DMS53 (cell line): ENCODE measurements at regions not wholly inside any gene's neighbourhood (a gene's known extent, or its start where the extent isn't known, plus 50 kb on each side); places are given as distances from the start of the nearest gene placed in this dataset.

ENCODE experiments used
- DNase-seq: peaks from one replicate; lab custom pipeline; 2025; lab: John Stamatoyannopoulos, UW

- DNase-seq, result no peak
These were observed 101.6 kb upstream of the PACRGL start for GRCh38 chr4:20598626-20599025.

- DNase-seq, result no peak
These were observed 96.5 kb upstream of the PACRGL start for GRCh38 chr4:20603671-20604313.

GRCh38 chr4:20612313-20612712 is 87.9 kb upstream of the PACRGL start:
- DNase-seq, result no peak

GRCh38 chr4:20614816-20615215 is 85.4 kb upstream of the PACRGL start:
- no peak for DNase-seq

DNA sequence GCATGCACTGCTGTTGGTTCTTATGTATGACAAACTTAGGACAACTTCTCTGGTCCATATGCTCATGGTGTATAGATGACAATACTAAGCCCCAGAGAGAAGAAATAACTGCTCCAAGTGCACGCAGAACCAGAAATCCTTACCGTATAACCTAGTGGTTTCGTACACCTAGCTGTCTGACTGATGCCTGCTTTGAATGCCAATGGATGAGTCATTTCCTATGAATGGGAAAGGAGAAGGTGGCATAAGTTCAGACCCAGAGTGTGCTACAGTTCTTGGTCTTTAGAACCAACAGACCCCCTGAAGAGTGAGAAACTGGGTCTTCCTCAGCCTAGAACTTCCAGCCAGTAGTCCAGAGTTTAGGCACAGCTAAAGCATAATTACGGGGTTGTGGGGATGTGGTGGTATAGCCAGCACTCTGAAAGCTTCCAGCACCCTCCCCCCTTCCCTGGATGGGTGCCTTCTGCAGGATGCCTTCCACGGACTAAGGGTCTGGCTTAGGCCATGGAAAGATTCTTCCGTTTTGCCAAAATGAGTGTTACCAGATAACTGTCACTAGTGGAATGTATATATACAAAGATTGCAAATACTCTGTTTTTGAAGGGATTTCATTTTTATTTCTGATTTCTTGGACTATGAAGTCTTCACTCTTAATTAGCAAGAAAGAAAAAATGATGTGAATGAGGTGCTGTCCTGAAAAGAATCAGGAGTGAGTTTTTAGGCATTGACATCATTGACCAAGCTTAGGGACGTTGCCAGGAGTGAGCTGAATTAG is 84.6 kb upstream of the PACRGL start:
- peak; percentile 11 for DNase-seq

DNA sequence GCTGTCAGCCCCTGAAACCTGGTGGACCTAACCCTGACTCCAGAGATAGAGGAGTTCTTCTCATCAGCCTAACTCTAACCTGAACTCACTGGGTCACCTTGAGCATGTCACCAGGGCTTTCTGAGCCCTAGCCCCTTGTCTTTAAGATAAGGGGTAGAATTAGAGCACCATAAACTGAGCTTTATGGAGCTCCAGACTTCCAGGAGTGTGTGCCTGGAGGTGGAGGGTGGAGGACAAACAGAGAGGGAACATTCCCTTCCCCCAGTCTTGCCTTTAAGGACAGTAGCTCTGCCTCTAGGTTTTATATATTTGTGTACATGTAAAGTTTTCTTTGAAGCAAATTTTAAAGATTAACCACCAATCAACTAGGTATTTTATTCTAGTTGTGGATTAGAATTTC is 83.9 kb upstream of the PACRGL start:
- no peak for DNase-seq

DNA sequence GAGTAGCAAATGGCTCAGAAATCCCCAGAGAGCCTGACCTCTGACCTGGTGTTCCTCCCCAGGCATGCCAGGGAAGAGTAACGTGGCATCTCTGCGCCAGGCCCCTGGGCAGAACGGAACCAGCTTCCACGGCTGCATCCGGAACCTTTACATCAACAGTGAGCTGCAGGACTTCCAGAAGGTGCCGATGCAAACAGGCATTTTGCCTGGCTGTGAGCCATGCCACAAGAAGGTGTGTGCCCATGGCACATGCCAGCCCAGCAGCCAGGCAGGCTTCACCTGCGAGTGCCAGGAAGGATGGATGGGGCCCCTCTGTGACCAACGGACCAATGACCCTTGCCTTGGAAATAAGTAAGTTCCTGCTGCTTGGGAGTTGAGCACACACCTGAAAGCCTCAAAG is 83.4 kb upstream of the PACRGL start:
- DNase-seq, result no peak

GRCh38 chr4:20617678-20618396 is 82.4 kb upstream of the PACRGL start:
- DNase-seq, result no peak

DNA sequence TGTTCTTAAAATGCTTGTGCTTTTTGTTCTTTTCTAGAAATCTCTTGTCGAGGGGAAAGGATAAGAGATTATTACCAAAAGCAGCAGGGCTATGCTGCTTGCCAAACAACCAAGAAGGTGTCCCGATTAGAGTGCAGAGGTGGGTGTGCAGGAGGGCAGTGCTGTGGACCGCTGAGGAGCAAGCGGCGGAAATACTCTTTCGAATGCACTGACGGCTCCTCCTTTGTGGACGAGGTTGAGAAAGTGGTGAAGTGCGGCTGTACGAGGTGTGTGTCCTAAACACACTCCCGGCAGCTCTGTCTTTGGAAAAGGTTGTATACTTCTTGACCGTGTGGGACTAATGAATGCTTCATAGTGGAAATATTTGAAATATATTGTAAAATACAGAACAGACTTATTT is 81.5 kb upstream of the PACRGL start:
- no peak for DNase-seq

DNA sequence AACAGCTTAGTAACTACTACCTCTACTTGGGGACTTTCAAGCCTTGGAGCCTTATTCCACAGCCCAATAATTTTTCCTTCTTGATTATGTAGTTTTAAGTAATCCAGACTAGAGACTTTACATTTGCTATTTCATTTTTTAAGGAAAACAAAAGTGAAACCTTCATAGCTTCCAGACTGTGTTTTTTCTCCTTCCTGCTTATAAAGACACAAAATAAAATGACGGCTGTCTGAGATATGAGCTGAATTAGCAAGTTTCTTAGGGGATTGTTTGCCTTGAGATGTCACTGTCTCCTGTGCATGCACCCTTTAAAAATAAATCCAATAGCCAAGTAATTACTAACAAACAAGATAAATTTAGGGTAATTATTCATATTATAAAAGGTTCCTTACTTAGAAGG is 78.8 kb upstream of the PACRGL start:
- no peak for DNase-seq

- no peak for DNase-seq
These were observed 77.6 kb upstream of the PACRGL start for GRCh38 chr4:20622701-20623100.

DNA sequence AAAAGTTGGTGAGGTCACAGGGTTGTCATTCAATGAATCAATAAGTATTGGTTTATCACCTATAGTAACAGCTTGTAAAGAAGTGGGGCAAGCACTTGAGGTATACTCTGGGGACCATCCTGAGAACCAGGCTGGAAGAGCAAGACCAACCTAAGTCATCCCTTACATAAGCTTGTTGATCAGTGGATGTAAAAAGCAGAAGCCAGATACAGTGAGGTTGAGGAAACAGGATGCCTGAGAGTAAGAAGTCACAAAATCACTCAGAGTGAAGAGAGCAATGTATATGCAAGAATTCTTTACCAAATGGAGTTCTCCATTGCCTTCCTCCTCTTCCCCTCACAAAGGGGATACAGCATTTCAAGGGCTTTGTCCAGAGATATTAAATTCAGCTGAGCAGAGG is 76.3 kb upstream of the PACRGL start:
- no peak for DNase-seq

DNA sequence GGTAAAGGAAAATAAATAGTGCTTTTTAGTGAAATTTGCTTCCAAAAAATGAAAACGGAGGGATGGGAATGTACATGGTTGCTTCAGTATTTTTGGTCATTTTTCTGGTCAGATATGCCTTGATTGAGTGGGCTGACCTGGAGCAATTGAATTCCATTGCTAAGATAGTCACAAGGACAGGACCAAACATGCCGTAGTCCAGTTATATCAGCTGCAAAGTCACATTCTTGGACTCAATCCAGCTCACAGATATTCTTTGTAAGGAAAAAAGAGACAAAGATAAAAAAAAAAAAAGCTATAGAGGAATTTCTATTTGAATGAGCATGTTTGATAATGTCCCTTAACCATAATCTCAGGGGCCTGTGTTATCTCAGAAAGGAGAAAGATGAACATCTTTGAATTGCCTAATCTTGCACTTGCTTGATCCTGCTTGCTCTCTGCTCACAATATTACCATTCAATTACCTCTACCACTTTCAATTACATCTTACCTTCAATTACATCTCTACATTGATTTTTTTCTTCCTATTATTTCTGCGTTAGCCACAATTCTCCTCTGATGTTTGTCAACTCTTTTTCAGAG is 75.4 kb upstream of the PACRGL start:
- DNase-seq, result no peak

DNA sequence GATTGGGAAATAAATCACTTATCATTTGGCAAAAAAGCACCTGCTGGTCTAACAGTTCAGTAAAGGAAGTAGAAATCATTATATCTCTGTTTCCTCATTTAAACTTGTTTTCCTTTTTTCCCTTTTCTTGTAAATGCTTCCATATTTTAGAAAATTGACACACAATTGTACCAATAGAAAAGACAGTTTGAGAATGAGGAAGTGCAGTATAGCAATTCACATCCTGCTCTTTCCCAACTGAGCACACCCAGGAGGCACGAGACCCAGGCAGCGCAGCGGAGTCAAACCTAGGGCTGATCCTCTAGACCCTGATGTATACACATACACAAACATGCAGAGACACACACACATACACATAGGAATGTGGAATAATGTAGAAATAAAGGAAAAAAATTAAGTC is 74.8 kb upstream of the PACRGL start:
- no peak for DNase-seq

- no peak for DNase-seq
These were observed 73.8 kb upstream of the PACRGL start for GRCh38 chr4:20626326-20627005.

- no peak for DNase-seq
These were observed 72.4 kb upstream of the PACRGL start for GRCh38 chr4:20627866-20628265.

DNA sequence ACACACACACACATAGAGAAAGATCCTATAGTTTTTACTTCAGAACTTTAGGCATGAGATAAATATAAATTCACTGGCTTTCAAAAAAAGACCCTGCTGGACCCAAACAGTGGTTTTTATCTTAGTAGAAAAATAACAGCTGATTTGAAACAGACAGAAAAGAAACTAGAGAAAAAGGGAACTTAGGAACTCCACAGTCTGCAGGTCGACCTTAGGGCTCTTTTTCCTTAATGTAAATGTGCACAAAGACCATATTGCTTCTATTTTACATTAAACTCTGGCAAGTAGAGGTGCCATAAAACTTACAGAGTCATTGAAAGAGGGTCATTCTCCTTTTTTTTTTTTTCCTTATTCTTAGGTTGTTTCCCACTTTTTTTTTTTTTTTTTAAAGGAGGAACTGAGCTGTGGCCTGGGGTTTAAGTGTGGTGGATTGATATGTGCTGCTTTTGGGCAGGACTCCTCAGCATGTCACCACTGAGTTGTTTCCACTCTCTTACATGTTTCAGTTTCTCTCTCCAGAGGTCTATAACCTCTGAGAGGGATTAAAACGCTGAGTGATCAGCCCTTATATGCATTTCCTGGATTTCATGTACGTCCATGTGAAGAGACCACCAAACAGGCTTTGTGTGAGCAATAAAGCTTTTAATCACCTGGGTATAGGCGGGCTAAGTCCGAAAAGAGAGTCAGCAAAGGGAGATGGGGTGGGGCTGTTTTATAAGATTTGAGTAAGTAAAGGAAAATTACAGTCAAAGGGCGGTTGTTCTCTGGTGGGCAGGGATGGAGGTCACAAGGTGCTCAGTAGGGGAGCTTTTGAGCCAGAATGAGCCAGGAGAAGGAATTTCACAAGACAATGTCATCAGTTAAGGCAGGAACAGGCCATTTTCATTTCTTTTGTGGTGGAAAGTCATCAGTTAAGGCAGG is 70.8 kb upstream of the PACRGL start:
- no peak for DNase-seq

DNA sequence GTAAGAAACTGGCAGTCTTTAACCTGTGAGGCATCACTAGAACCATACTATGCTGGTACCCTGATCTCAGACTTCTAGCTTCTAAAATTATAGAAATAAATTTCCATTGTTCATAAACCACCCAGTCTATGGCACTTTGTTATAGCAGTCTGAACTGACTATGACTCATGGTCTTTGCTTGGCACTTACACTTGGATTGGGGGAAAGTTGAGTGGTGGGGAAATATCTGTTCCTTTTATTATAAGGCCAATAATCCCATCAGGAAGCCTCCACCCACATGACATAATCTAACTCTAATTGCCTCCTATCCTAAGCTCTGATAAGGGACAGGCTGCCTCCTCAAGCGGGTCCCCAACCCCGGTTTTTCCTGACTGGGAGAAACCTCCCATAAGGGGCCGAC is 61.4 kb upstream of the PACRGL start:
- DNase-seq, result peak; percentile 18

DNA sequence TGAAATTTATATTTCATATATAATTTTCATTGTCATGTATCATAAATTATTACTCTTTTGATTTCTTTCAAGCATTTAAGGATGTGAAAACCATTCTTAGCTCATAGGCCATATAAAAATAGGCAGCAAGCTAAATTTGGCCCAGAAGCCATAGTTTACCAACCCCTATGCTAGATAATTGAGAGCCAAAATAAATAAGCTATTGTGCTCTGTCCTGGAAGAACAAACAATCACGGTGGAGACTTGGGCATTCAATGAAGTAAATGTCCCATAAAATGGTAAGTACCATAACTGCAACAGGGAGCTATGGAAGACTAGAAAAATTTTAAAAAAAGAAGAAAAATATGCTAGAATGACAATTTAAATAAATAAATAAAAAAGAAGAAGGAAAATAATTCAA is 60.9 kb upstream of the PACRGL start:
- peak; percentile 63 for DNase-seq

DNA sequence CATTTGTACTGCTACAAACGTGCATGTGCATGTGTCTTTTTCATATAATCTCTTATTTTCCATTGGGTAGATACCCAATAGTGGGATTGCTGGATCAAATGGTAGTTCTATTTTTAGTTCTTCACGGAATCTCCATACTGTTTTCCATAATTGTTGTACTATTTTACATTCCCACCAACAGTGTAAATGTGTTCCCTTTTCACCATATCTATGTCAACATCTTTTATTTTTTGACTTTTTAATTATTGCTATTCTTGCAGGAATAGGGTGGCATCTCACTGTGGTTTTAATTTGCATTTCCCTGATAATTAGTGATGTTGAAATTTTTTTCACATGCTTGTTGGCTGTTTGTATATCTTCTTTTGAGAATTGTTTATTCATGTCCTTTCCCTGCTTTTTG is 59.3 kb upstream of the PACRGL start:
- no peak for DNase-seq

DNA sequence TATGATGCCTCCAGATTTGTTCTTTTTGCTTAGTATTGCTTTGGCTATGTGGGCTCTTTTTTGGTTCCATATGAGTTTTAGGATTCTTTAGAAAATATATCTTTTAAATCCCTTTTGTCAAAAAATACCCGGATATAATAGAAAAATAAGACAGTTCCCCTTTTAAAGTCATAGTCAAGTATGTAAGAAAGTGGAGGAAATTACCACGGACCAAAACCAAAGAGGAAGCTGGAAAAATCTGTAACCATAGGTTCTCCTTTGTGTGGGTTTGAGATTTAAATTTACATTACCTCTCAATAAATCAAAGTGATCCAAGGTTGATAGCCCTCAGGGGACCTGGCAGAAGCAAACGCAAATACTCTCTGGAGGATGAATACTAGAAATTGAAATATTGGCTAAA is 58.3 kb upstream of the PACRGL start:
- DNase-seq, result no peak
